SK-N-SH treated with all-trans-retinoic acid at 6 μM for 48 hours (cell line): ENCODE measurements at regions not wholly inside any gene's neighbourhood (a gene's known extent, or its start where the extent isn't known, plus 50 kb on each side); places are given as distances from the start of the nearest gene placed in this dataset.

Experiments
- CSDC2 ChIP-seq: fragments of 250-450 bp; sonication (Bioruptor Pico); IDR thresholded peaks from 2 replicates; pipeline ENCODE4 v1.5.0; 2020; ENCODE audit warnings: mild to moderate bottlenecking, moderate library complexity
- ESRRG ChIP-seq: fragments of 250-450 bp; sonication (Bioruptor Pico); IDR thresholded peaks from 2 replicates; pipeline ENCODE4 v1.6.1; 2021; ENCODE audit warnings: mild to moderate bottlenecking
- OSR1 ChIP-seq: fragments of 250-450 bp; sonication (Bioruptor Pico); IDR thresholded peaks from 2 replicates; pipeline ENCODE4 v1.8.0; 2022; ENCODE audit warnings: moderate library complexity, mild to moderate bottlenecking, inconsistent platforms
- SNAI2 ChIP-seq: fragments of 250-450 bp; sonication (Bioruptor Pico); IDR thresholded peaks from 2 replicates; pipeline ENCODE4 v1.5.0; 2020; ENCODE audit warnings: mild to moderate bottlenecking, moderate library complexity
- TOX ChIP-seq: fragments of 250-450 bp; sonication (Bioruptor Pico); IDR thresholded peaks from 2 replicates; pipeline ENCODE4 v1.8.0; 2021; ENCODE audit warnings: mild to moderate bottlenecking, moderate library complexity, borderline replicate concordance
- ZC3H10 ChIP-seq: fragments of 250-450 bp; sonication (Bioruptor Pico); IDR thresholded peaks from 2 replicates; pipeline ENCODE4 v1.5.1; 2021; ENCODE audit warnings: mild to moderate bottlenecking, moderate library complexity
- ZNF8 ChIP-seq: fragments of 450-650 bp; formaldehyde crosslinking; IDR thresholded peaks from 2 replicates; pipeline ENCODE4 v1.5.0; 2020; ENCODE audit warnings: mild to moderate bottlenecking, moderate library complexity

- TF ChIP-seq ZNF8: no peak
- no peak for TF ChIP-seq SNAI2 (CRISPR knock-in tag)
- no peak for TF ChIP-seq ZC3H10 (CRISPR knock-in tag)
- TF ChIP-seq OSR1 (CRISPR knock-in tag): no peak
- no peak for TF ChIP-seq ESRRG
- no peak for TF ChIP-seq CSDC2 (CRISPR knock-in tag)
- TF ChIP-seq TOX (CRISPR knock-in tag): no peak
Measured at GRCh38 chr7:33706186-33706585, 199.2 kb upstream of the BMPER start.
